A549 (cell line): ENCODE measurements at regions not wholly inside any gene's neighbourhood (a gene's known extent, or its start where the extent isn't known, plus 50 kb on each side); places are given as distances from the start of the nearest gene placed in this dataset.

Experiments
- FOSL2 ChIP-seq, 2 experiments: fragments of 450-650 bp in 1 of 2; fragments of >200 bp in 1 of 2; sonication (Bioruptor Twin) in 1 of 2; formaldehyde crosslinking; IDR thresholded peaks; 2 replicates each; pipeline versions ENCODE4 v1.5.0 to v1.6.1; 2016 to 2020; ENCODE audit warnings: mild to moderate bottlenecking in 1 of 2, moderate library complexity in 1 of 2
- MYC ChIP-seq: IDR thresholded peaks from 2 replicates; pipeline ENCODE4 v1.6.1; 2012; ENCODE audit warnings: mild to moderate bottlenecking, inconsistent platforms, low read length, improper control_type of control experiment, borderline replicate concordance
- POLR2A ChIP-seq: IDR thresholded peaks from 2 replicates; pipeline ENCODE4 v1.6.1; 2012; ENCODE audit warnings: mild to moderate bottlenecking, low read length
- ZFP36 ChIP-seq: fragments of 450-650 bp; IDR thresholded peaks from 2 replicates; pipeline ENCODE4 v1.6.1; 2014; ENCODE audit warnings: borderline replicate concordance; ENCODE audit not compliant: partially characterized antibody
- TF ChIP-seq, protein P1 (sequence below): fragments of 200-600 bp; sonication (generic); IDR thresholded peaks from 2 replicates; pipeline ENCODE4 v1.6.1; 2016; ENCODE audit warnings: antibody characterized with exemption, mild to moderate bottlenecking, moderate library complexity
- TF ChIP-seq, protein P2 (sequence below): IDR thresholded peaks from 2 replicates; pipeline ENCODE4 v1.6.1; 2012
- TF ChIP-seq, protein P3 (sequence below): fragments of 250-450 bp; sonication (Bioruptor Pico); IDR thresholded peaks from 2 replicates; pipeline ENCODE4 v1.5.0; 2021; ENCODE audit warnings: mild to moderate bottlenecking, moderate library complexity, borderline replicate concordance

DNA sequence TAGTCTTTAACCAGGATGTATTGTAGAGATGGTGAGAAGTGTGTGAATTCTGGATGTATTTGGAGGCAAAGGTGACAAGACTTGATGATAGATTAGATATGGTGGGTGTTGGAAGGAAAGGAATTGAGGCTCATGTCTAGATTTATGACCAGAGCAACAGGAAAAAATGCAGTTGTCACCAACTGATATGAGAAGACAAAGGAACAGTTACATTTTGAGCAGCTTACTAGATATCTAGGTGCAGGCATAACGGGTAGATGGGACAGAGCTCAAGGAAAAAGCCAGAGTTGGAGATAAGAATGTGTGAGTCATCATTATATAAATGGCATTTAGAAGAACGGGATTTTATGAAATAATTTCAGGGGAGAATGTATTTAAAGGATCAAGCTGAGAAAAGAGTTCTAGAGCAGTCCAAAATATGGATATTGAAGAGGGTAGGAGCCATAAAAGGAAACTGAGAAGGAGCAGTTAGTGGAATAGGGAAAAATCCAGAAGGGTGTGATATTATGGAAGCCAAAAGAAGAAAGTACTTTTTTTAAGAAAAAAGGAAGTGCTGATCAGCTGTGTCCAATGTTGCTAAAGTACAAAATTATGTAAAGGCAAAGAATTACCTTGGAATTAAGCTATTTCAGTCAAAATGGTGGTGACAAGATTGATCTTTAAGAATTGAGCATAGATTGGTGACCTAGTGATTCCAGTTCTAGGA, 262.5 kb downstream of the CGGBP1 start:
- TF ChIP-seq ZFP36, result no peak
- TF ChIP-seq, protein P1, sequence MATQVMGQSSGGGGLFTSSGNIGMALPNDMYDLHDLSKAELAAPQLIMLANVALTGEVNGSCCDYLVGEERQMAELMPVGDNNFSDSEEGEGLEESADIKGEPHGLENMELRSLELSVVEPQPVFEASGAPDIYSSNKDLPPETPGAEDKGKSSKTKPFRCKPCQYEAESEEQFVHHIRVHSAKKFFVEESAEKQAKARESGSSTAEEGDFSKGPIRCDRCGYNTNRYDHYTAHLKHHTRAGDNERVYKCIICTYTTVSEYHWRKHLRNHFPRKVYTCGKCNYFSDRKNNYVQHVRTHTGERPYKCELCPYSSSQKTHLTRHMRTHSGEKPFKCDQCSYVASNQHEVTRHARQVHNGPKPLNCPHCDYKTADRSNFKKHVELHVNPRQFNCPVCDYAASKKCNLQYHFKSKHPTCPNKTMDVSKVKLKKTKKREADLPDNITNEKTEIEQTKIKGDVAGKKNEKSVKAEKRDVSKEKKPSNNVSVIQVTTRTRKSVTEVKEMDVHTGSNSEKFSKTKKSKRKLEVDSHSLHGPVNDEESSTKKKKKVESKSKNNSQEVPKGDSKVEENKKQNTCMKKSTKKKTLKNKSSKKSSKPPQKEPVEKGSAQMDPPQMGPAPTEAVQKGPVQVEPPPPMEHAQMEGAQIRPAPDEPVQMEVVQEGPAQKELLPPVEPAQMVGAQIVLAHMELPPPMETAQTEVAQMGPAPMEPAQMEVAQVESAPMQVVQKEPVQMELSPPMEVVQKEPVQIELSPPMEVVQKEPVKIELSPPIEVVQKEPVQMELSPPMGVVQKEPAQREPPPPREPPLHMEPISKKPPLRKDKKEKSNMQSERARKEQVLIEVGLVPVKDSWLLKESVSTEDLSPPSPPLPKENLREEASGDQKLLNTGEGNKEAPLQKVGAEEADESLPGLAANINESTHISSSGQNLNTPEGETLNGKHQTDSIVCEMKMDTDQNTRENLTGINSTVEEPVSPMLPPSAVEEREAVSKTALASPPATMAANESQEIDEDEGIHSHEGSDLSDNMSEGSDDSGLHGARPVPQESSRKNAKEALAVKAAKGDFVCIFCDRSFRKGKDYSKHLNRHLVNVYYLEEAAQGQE, result no peak
- no peak for TF ChIP-seq FOSL2 (IDR thresholded peaks at IDR 0.05)
- peak; percentile 66 for TF ChIP-seq FOSL2 (CRISPR knock-in tag; IDR thresholded peaks at IDR 0.05)
- no peak for TF ChIP-seq POLR2A
- TF ChIP-seq, protein P2, sequence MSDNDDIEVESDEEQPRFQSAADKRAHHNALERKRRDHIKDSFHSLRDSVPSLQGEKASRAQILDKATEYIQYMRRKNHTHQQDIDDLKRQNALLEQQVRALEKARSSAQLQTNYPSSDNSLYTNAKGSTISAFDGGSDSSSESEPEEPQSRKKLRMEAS, result no peak
- TF ChIP-seq, protein P3, sequence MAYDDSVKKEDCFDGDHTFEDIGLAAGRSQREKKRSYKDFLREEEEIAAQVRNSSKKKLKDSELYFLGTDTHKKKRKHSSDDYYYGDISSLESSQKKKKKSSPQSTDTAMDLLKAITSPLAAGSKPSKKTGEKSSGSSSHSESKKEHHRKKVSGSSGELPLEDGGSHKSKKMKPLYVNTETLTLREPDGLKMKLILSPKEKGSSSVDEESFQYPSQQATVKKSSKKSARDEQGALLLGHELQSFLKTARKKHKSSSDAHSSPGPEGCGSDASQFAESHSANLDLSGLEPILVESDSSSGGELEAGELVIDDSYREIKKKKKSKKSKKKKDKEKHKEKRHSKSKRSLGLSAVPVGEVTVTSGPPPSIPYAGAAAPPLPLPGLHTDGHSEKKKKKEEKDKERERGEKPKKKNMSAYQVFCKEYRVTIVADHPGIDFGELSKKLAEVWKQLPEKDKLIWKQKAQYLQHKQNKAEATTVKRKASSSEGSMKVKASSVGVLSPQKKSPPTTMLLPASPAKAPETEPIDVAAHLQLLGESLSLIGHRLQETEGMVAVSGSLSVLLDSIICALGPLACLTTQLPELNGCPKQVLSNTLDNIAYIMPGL (CRISPR knock-in tag), result no peak
- TF ChIP-seq MYC, result no peak
